ENCODE measurements at regions not wholly inside any gene's neighbourhood (a gene's known extent, or its start where the extent isn't known, plus 50 kb on each side); places are given as distances from the start of the nearest gene placed in this dataset.

DNA sequence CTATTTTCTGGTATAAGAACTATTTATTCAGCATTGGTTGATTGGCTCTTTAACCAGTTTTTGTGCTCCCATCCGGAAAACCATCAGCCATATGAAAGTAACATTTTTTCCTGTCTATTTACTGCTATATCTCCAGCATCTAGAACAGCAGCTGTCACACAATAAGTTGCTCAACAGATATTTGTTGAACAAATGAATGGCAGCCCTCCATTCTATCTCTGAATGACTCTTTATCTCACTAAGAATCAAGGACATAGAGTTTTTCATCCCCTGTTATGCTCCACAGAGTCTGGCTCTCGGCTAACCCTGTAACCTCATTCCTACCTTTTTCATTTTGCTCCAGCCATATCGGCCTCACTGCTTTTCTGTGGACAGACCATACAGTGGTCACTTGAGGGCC is 145.5 kb downstream of the SLITRK6 start:
- ChIA-PET POLR2A (no interaction called here), CTCF (no interaction called here)
- Histone ChIP-seq H3K27me3 (ENCODE audit: control insufficient read depth, insufficient read depth, low read length) (no peaks in the 10 kb centered on the region), H3K9me3 (ENCODE audit: control insufficient read depth, insufficient read depth, low read length) (no peaks in the 10 kb centered on the region), H3K27ac (ENCODE audit: low read depth, low read length) (no peak overlapping the region), H3K4me3 (ENCODE audit: low read depth, low read length) (no peak overlapping the region)
- no peak for DNase-seq (ENCODE audit: low read depth, low spot score)
- no peak for TF ChIP-seq CTCF (IDR thresholded peaks at IDR 0.05; ENCODE audit: low read depth, low read length)

DNA sequence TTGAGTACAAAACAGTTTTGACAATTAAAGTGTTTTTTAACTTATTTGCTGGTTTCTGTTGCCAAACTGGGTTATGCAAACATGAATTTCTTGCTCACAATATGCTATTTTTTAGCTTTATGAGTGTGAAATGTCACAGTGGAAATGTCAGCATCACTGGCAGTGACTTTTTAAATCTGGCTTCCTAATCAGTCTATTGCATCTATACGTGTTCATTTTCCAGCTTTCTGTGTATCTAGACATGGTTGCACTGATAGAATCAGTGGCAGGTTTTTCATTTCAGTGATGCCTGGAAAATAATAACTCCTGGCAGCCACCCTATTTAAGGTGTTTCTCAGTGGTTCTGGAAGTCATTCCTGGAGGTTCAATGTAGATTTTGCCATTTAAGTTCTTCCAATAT is 146.7 kb downstream of the SLITRK6 start:
- no peak overlapping the region for H3K27ac ChIP-seq (ENCODE audit: low read depth, low read length)
- no peak for TF ChIP-seq CTCF (IDR thresholded peaks at IDR 0.05; ENCODE audit: low read depth, low read length)
- no peaks in the 10 kb centered on the region for H3K9me3 ChIP-seq (ENCODE audit: control insufficient read depth, insufficient read depth, low read length)
- H3K4me3 ChIP-seq (ENCODE audit: low read depth, low read length) = no peak overlapping the region
- POLR2A ChIA-PET = no interaction called here
- CTCF ChIA-PET = no interaction called here
- no peaks in the 10 kb centered on the region for H3K27me3 ChIP-seq (ENCODE audit: control insufficient read depth, insufficient read depth, low read length)
- DNase-seq (ENCODE audit: low read depth, low spot score) = no peak

DNA sequence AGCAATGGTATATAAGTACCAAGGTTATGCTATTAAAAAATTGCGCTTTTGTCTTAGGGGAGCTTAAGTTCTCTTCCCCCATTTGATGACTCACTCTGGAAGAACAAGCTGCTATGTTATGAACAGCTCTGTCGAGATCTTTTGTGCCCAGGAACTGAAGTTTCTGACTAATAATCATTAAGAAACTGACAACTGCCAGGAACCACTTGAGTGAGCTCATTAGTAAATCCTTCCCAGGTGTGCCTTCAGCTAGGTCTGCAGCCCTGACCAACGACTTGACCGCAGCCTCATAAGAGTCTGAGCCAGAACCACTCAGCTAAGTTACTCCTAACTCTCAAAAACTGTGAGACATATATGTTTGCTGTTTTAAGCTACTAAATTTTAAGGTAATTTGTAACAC is 147.8 kb downstream of the SLITRK6 start:
- CTCF ChIA-PET = no interaction called here

GRCh38 chr13:85650613-85651012 is 148.6 kb downstream of the SLITRK6 start:
- H3K4me3 ChIP-seq (ENCODE audit: low read depth, low read length) = no peak overlapping the region
- ChIA-PET CTCF (no interaction called here), POLR2A (no interaction called here)
- no peaks in the 10 kb centered on the region for H3K9me3 ChIP-seq (ENCODE audit: control insufficient read depth, insufficient read depth, low read length)
- no peak for TF ChIP-seq CTCF (IDR thresholded peaks at IDR 0.05; ENCODE audit: low read depth, low read length)
- no peak for DNase-seq (ENCODE audit: low read depth, low spot score)
- no peaks in the 10 kb centered on the region for H3K27me3 ChIP-seq (ENCODE audit: control insufficient read depth, insufficient read depth, low read length)
- no peak overlapping the region for H3K27ac ChIP-seq (ENCODE audit: low read depth, low read length)

More for the DNA sequence above, 147.8 kb downstream of the SLITRK6 start:
- H3K27me3 ChIP-seq (ENCODE audit: control insufficient read depth, insufficient read depth, low read length) = no peaks in the 10 kb centered on the region
- POLR2A ChIA-PET = interaction anchor here (0.5 kb wide), 1 partner anchor 139 kb away, joined by 3 read pairs; no protein-coding TSS in a partner anchor
- no peak overlapping the region for H3K27ac ChIP-seq (ENCODE audit: low read depth, low read length)
- H3K4me3 ChIP-seq (ENCODE audit: low read depth, low read length) = no peak overlapping the region
- no peaks in the 10 kb centered on the region for H3K9me3 ChIP-seq (ENCODE audit: control insufficient read depth, insufficient read depth, low read length)
- no peak for DNase-seq (ENCODE audit: low read depth, low spot score)
- TF ChIP-seq CTCF (IDR thresholded peaks at IDR 0.05; ENCODE audit: low read depth, low read length) = no peak

DNA sequence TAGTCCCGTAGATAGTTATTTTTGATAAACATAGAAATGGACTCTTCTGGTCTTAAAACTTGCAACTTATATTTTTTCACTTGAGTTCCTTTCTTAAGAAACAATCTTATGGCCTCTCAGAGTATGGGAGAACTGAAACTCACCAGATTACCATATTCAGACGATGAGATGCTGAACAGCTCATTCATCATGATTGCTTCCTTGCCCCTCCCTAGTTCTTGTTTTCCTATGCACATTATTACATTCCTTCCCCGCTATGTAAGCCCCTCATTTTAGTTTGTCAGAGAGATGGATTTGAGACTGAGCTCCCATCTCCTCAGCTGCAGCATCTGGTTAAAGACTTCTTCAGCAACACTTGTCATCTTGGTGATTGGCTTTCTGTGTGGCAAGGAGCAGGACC is 158.5 kb downstream of the SLITRK6 start:
- Histone ChIP-seq H3K9me3 (ENCODE audit: control insufficient read depth, insufficient read depth, low read length) (peaks cover 5% of the 10 kb centered on the region), H3K4me3 (ENCODE audit: low read depth, low read length) (no peak overlapping the region), H3K27me3 (ENCODE audit: control insufficient read depth, insufficient read depth, low read length) (no peaks in the 10 kb centered on the region), H3K27ac (ENCODE audit: low read depth, low read length) (no peak overlapping the region)
- no peak for DNase-seq (ENCODE audit: low read depth, low spot score)
- ChIA-PET POLR2A (no interaction called here), CTCF (no interaction called here)
- TF ChIP-seq CTCF (IDR thresholded peaks at IDR 0.05; ENCODE audit: low read depth, low read length) = no peak
